MG63 (cell line): ENCODE measurements at regions not wholly inside any gene's neighbourhood (a gene's known extent, or its start where the extent isn't known, plus 50 kb on each side); places are given as distances from the start of the nearest gene placed in this dataset.
A peak's percentile ranks its signal among the peaks of the same experiment; 100 is the strongest.
"Not testable (repeated sequence)": the region's sequence is repeated elsewhere in the genome, so short reads cannot be mapped to it uniquely, and the experiment has no call there.

Source experiments
- DNase-seq: peaks from one replicate; pipeline ENCODE4 v3.0.0-alpha.2; 2020
- H3K27me3 ChIP-seq: fragments of 250-450 bp; sonication (Bioruptor Pico); 2 replicates; pipeline ENCODE4 v1.5.1; 2020; ENCODE audit warnings: mild to moderate bottlenecking, moderate library complexity
- H3K36me3 ChIP-seq: fragments of 250-450 bp; sonication (Bioruptor Pico); 2 replicates; pipeline ENCODE4 v1.5.1; 2020; ENCODE audit warnings: mild to moderate bottlenecking, moderate library complexity
- H3K4me3 ChIP-seq: fragments of 250-450 bp; sonication (Bioruptor Pico); 2 replicates; pipeline ENCODE4 v1.5.1; 2020; ENCODE audit warnings: mild to moderate bottlenecking, moderate library complexity
- H3K9me3 ChIP-seq: fragments of 250-450 bp; sonication (Bioruptor Pico); 2 replicates; pipeline ENCODE4 v1.5.1; 2020; ENCODE audit warnings: mild to moderate bottlenecking, moderate library complexity

DNA sequence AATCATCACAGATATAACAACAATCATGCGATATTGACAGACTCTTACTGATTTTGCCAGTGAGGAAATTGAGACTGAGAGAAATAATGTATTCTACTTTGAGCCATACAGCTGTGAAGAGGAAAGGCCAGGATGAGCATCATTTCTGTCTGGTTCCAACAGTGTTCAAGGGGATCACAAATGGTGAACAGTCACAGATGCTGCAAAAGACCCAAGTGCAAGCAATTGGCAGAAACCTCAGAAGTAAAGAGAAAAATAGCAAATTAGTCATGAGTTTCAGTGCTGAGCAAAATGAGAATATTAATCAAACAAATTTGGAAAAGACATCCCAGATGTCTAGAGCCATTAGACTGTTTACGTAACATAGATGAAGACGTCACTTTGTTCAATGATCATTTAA lies 114.1 kb downstream of the RAB38 start:
- no peak for DNase-seq
- H3K36me3 ChIP-seq = no peaks in the 10 kb centered on the region
- no peaks in the 10 kb centered on the region for H3K27me3 ChIP-seq
- H3K9me3 ChIP-seq = no peaks in the 10 kb centered on the region
- H3K4me3 ChIP-seq = no peak overlapping the region

GRCh38 chr11:88059326-88059725 lies 115.9 kb downstream of the RAB38 start:
- Histone ChIP-seq H3K4me3 (no peak overlapping the region), H3K36me3 (no peaks in the 10 kb centered on the region), H3K27me3 (no peaks in the 10 kb centered on the region), H3K9me3 (no peaks in the 10 kb centered on the region)
- DNase-seq = no peak

DNA sequence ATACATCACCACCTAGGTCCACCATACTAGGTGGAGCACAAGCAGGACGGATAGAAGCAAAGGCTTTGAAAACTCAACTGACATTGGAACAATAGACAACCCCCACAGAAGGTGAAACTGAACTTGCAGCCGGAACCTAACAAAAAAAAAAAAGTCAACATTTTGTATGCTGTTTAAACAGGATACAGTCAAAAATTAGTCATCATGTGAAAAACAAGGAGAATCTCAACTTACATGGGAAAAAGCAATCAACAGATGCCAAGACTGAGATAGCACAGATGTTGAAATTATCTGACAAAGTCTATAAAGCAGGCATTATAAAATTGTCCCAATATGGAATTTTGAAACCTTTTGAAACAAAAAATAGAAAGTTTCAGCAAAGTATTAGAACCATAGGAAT lies 123.8 kb downstream of the RAB38 start:
- H3K9me3 ChIP-seq = no peaks in the 10 kb centered on the region
- no peak overlapping the region for H3K4me3 ChIP-seq
- no peaks in the 10 kb centered on the region for H3K36me3 ChIP-seq
- no peak for DNase-seq
- no peaks in the 10 kb centered on the region for H3K27me3 ChIP-seq

GRCh38 chr11:88050247-88050646 lies 125.0 kb downstream of the RAB38 start:
- no peaks in the 10 kb centered on the region for H3K36me3 ChIP-seq
- H3K9me3 ChIP-seq = no peaks in the 10 kb centered on the region
- DNase-seq = no peak
- no peaks in the 10 kb centered on the region for H3K27me3 ChIP-seq
- H3K4me3 ChIP-seq = no peak overlapping the region

DNA sequence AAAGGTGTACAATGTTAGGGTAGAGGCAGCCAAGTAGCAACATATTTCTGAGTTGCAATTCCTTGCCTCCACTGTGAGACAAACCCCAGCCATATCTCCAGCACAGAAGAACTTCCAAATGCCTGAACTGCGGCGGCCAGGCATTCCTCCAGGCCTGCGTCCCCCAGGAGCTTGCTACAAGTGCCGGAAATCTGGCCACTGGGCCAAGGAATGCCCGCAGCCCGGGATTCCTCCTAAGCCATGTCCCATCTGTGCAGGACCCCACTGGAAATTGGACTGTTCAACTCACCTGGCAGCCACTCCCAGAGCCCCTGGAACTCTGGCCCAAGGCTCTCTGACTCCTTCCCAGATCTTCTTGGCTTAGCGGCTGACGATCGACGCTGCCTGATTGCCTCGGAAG lies 130.0 kb downstream of the RAB38 start:
- H3K4me3 ChIP-seq, H3K27me3 ChIP-seq, DNase-seq, H3K36me3 ChIP-seq, H3K9me3 ChIP-seq: not testable (repeated sequence)

- H3K4me3 ChIP-seq, H3K36me3 ChIP-seq, H3K9me3 ChIP-seq, DNase-seq, H3K27me3 ChIP-seq: not testable (repeated sequence)
Observed at GRCh38 chr11:88044658-88045057, 130.6 kb downstream of the RAB38 start.

DNA sequence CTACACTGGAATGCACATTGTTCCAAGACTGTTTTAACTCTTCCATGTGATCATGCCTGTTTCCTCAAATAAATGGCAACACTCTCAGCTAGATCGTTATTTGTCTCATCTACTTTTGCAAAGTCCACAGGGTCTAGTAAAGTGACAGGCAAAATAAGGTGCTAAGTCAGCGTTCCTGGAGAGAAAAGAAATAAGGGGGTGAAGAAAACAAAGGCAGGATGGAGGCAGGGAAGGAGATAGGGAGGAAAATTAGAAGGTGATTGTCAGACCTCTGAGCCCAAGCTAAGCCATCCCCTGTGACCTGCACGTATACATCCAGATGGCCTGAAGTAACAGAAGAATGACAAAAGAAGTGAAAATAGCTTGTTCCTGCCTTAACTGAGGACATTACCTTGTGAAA lies 132.1 kb downstream of the RAB38 start:
- Histone ChIP-seq H3K36me3 (no peaks in the 10 kb centered on the region), H3K9me3 (no peaks in the 10 kb centered on the region), H3K27me3 (no peaks in the 10 kb centered on the region), H3K4me3 (no peak overlapping the region)
- DNase-seq = no peak

DNA sequence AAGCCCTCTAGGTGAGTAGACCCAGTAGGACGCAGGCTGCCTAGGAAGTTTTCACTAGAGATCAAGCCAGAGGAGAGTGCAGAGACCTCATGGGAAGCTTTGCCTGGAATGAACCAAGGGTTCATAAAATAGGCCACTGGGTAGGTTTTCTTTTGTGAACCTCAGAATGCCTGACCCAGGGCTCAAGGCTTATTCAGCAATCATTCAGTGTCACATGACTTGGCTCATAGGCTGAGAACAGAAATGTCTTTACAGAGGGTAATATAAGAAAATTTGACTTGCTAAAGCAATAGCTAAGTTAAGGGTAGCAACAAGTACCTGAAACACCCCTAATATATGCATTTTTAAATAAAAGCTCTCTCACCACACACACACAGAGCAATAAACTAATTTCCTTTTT lies 132.6 kb downstream of the RAB38 start:
- H3K27me3 ChIP-seq = no peaks in the 10 kb centered on the region
- H3K4me3 ChIP-seq = no peak overlapping the region
- no peaks in the 10 kb centered on the region for H3K9me3 ChIP-seq
- no peak for DNase-seq
- no peaks in the 10 kb centered on the region for H3K36me3 ChIP-seq

GRCh38 chr11:88042238-88042637 lies 133.0 kb downstream of the RAB38 start:
- no peak for DNase-seq
- Histone ChIP-seq H3K27me3 (no peaks in the 10 kb centered on the region), H3K9me3 (no peaks in the 10 kb centered on the region), H3K4me3 (no peak overlapping the region), H3K36me3 (no peaks in the 10 kb centered on the region)

GRCh38 chr11:88041679-88042078 lies 133.6 kb downstream of the RAB38 start:
- Histone ChIP-seq H3K9me3 (no peaks in the 10 kb centered on the region), H3K36me3 (no peaks in the 10 kb centered on the region), H3K27me3 (no peaks in the 10 kb centered on the region), H3K4me3 (no peak overlapping the region)
- DNase-seq = no peak

DNA sequence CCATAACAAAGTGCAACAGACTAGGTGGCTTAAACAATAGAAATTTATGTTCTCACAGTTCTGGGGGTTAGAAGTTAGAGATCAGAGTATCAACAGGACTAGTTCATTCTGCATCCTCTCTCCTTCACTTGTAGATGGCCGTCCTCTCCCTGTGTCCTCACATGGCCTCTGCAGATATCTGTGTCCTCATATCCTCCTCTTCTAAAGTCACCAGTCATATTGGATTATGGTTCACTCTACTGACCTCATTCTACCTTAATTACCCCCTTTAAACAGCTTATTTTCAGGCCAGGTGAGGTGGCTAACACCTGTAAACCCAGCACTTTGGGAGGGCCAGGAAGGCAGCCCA lies 135.1 kb downstream of the RAB38 start:
- H3K4me3 ChIP-seq = no peak overlapping the region
- no peaks in the 10 kb centered on the region for H3K27me3 ChIP-seq
- H3K36me3 ChIP-seq = no peaks in the 10 kb centered on the region
- H3K9me3 ChIP-seq = no peaks in the 10 kb centered on the region
- no peak for DNase-seq

- Histone ChIP-seq H3K36me3 (no peaks in the 10 kb centered on the region), H3K27me3 (no peaks in the 10 kb centered on the region), H3K4me3 (no peak overlapping the region), H3K9me3 (no peaks in the 10 kb centered on the region)
- no peak for DNase-seq
Observed at GRCh38 chr11:88039476-88040147, 135.6 kb downstream of the RAB38 start.

DNA sequence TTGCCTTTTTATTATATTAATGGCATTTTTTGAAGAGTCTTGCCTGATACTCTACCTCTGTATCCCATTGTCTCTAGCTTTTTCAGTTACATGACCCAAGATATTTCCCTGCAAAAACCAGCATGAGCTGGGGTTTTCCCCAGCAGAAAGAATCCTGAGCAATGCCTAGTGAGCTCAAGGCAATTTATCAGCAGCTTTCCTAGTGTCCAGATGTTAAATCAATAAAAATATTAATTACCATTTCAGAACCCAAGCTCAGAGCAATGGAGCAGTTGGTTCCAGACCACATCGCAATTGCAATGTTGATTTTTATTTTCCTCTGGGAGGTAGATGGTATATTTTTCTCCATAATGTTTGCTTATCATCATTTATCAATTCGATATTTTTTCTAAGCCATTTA lies 137.2 kb downstream of the RAB38 start:
- no peaks in the 10 kb centered on the region for H3K9me3 ChIP-seq
- DNase-seq = no peak
- no peaks in the 10 kb centered on the region for H3K36me3 ChIP-seq
- H3K27me3 ChIP-seq = no peaks in the 10 kb centered on the region
- no peak overlapping the region for H3K4me3 ChIP-seq

GRCh38 chr11:88036701-88037100 lies 138.5 kb downstream of the RAB38 start:
- H3K4me3 ChIP-seq = no peak overlapping the region
- H3K27me3 ChIP-seq = no peaks in the 10 kb centered on the region
- DNase-seq = no peak
- H3K9me3 ChIP-seq = no peaks in the 10 kb centered on the region
- no peaks in the 10 kb centered on the region for H3K36me3 ChIP-seq

- H3K36me3 ChIP-seq = no peaks in the 10 kb centered on the region
- no peaks in the 10 kb centered on the region for H3K27me3 ChIP-seq
- H3K4me3 ChIP-seq = no peak overlapping the region
- H3K9me3 ChIP-seq = no peaks in the 10 kb centered on the region
- no peak for DNase-seq
Observed at GRCh38 chr11:88035271-88035670, 140.0 kb downstream of the RAB38 start.

DNA sequence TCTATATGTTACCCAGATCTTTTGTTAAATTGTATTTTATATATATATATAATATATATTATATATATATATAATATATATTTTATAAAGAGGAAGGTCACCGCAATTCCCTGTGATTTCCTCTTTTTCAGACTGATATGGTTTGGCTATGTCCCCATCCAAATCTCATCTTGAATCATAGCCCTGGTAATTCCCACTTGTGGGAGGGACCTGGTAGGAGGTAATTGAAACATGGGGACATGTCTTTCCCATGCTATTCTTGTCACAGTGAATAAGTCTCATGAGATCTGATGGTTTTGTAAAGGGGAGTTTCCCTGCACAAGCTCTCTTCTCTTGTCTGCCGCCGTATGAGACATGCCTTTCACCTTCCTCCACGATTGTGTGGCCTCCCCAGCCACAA lies 157.6 kb downstream of the RAB38 start:
- Histone ChIP-seq H3K4me3 (no peak overlapping the region), H3K36me3 (no peaks in the 10 kb centered on the region), H3K9me3 (no peaks in the 10 kb centered on the region), H3K27me3 (no peaks in the 10 kb centered on the region)
- no peak for DNase-seq

- H3K27me3 ChIP-seq = no peaks in the 10 kb centered on the region
- no peaks in the 10 kb centered on the region for H3K9me3 ChIP-seq
- peak; percentile 38 for DNase-seq
- H3K4me3 ChIP-seq = no peak overlapping the region
- no peaks in the 10 kb centered on the region for H3K36me3 ChIP-seq
Observed at GRCh38 chr11:88016392-88017170, 158.7 kb downstream of the RAB38 start.

DNA sequence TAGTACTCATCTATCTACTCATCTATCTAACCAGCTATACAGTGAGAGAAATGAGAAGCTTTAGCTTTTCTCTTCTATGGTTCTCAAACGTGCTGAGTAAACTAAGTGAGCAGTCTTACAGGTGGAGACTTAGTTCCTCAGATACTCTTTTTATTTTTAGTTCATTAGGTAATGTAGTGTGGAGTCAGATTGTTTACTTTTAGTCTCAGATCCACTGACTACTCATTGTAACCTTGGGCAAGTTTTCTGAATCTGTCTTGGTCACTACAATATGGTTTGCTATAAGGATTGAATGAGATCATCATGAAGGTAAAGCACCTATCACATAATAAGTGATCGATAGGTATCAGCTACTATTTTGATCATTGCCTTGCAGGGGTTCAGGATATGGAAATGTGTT lies 160.1 kb downstream of the RAB38 start:
- Histone ChIP-seq H3K9me3 (no peaks in the 10 kb centered on the region), H3K4me3 (no peak overlapping the region), H3K27me3 (no peaks in the 10 kb centered on the region), H3K36me3 (no peaks in the 10 kb centered on the region)
- DNase-seq = no peak
